ENCODE measurements at regions not wholly inside any gene's neighbourhood (a gene's known extent, or its start where the extent isn't known, plus 50 kb on each side); places are given as distances from the start of the nearest gene placed in this dataset.
"Not testable (repeated sequence)": the region's sequence is repeated elsewhere in the genome, so short reads cannot be mapped to it uniquely, and the experiment has no call there.

DNA sequence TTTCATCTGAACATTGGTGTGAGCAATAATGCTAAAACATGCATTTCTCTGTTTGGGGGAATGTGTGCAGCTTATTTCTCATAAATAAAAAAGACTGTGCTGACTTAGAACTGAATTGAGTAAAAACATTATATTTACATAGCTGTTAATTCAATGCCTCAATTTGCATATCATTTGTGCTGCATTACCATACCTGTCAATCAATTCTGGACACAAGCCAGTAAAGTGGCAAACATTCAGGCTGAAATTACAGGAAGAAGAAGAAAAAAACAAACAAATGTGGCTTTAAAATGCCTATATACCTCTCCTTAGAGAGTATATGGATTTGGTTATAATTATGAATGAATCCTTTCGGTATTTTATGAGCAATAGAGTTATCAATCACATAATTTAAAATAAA is 380.1 kb upstream of the GBE1 start:
- peak in 1 of 2 experiments; percentile 17 for DNase-seq

DNA sequence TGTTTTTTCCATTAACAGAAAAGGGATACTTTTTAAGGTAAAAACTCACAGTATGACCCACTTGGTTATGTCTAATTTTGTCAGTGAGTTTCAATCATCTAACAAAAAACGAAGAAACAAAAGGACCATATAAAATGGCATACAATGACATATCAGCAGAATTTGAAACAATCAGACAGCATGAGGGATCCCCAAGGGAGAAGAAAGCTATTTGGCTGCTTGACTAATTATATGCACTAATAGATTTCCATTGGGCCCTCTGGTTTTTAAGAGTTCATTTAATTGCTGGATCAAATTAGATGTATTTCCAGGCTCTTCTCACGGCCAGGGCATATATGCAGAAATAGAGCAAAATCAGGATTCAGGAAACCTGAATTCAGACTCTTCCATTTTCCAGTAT is 376.4 kb upstream of the GBE1 start:
- DNase-seq, result no peak

- DNase-seq, result no peak
These were observed 375.6 kb upstream of the GBE1 start for GRCh38 chr3:82137050-82137449.

GRCh38 chr3:82133070-82133606 is 371.7 kb upstream of the GBE1 start:
- peak; percentile 10 to 49 for DNase-seq

GRCh38 chr3:82132210-82133069 is 371.0 kb upstream of the GBE1 start:
- no peak for DNase-seq

DNA sequence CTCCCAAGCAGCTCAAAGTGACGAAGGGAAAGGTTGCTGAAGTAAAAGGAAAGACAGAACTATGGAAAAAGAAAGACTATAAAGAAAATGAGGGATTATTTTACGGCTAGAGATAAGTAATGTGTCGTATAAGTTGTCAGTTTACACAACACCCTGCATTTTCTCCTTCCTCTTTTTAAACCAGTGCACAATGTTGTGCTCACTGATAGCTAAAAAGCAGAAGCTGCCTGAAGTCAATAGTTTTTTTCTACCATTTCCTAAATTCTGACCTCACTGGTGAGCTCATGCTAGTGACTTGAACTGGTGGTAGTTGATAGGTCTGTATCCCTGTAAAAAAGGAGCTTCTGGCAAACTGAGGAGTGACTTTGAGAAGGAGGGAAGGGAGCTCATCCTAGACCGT is 368.6 kb upstream of the GBE1 start:
- DNase-seq, result no peak

DNA sequence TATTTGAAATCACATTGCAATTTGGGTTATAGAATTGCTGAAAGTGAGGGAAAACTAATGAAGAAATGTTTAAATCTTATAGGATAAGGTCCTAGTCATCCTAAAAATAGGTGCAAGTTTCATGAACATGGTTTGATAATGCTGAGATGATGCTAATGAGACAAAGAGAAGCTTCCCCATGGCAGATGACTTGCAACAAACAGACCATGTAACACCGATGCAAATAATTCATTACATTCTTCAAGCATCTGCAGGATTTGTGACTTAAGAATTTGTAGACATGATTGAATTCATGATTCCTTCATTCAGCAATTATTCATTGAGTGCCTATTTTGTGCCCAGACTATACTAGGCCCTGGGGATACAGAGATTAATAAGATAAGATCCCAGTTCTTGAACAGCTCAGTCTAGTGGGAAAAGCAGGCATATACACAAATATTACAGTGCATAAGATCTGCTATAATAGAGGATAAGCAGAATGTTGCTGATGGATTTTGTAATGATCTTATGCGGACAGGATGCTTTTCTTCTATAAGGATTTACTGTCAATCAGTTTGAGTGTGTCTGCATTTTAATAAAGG is 367.9 kb upstream of the GBE1 start:
- DNase-seq, result no peak

DNA sequence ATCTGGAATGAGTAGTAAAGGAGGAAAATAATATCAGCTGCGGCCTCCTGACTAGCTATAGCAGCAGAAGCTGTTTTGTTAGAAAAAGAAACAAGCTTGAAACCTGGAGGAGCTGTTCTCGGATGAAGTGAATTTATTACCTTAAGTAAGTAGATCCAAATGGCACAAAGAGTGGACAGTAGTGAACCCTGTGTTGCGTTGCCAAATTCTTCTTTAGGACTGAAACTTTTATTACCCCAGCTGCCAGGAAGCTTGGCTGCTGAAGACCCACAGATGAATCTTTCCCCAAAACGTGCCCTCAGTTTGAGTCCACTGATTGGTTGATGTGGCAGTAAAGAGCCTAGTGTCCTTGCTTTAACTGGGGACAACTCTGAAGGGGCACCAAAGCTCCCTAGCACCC is 366.8 kb upstream of the GBE1 start:
- DNase-seq, result no peak

DNA sequence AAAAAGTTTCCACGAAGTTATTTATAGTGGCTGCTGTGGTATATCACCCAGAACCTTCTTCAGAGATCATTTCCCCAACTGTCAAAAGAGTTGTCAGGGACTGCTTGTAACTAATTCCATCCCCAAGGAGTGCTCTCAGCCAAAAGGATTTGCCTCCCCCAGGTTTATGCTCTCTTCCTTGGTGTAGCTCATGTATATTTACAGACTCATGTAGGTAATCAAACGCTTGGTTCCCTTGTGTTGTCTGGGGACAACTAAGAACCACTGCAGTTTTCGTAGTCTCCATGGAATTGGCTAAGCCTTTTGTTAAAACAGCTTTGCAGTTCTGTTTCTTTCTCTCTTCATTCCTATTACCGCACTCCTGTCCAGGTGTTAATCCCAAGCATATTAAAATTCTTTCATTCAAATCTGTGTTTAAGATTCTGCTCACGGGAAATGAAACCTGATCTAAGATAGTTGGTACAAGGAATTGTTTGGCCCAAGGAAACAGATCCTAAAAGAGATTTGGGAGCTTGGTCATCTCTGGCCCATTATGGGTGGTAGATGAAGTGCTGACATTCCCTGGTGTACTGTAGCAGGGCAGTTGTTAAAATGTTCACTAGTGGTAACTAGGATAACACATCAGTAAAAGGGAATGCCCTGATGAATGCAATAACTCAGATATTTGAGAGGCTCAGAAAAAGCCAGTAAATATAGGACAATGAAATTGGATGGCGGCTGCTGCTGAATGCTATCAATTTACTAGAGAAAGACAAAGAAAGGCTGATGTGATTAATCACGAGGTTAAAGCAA is 361.3 kb upstream of the GBE1 start:
- DNase-seq, result no peak

DNA sequence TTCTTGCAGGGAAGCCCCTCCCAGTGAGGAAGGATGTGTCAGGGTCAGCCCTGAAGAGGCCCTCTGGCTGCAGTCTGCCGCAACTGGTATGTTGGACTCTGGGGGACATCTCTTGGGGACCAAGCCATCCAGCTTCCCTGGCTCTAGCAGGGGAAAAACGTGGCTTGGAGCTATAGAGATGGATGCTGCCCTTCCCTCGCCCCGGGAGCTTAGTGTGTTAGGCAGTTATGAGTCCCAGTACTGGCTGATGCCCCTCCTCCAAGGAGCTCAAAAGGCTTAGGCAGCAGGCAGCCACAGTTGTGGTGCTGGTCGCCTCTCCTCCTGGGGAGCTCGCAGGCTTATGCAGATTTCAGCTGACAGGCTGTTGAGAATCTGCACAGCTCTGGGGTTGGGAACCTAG is 353.1 kb upstream of the GBE1 start:
- no peak for DNase-seq

GRCh38 chr3:82110721-82111120 is 349.3 kb upstream of the GBE1 start:
- DNase-seq, result not testable (repeated sequence)

- no peak for DNase-seq
These were observed 341.8 kb upstream of the GBE1 start for GRCh38 chr3:82103241-82103640.

DNA sequence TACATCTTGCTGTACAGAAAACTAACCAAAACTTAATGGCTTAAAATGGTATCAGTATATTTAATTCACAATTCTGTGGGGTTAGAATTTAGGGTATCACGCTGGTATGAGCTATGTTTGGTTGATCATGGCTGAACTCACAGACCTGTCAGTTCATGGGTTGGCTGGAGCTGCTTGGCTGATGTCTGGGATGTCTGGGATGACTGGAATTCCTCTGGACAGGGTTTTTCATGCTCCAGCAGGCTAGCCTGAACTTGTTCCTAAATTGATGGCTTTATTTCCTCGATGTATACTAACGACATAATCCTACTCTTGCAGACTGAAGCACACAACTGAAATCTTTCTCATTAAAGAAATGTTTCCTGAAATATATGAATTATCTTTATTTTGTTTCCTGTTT is 338.9 kb upstream of the GBE1 start:
- DNase-seq, result no peak

- DNase-seq, result no peak
These were observed 332.2 kb upstream of the GBE1 start for GRCh38 chr3:82093641-82094040.

GRCh38 chr3:82088749-82089148 is 327.3 kb upstream of the GBE1 start:
- DNase-seq, result no peak

DNA sequence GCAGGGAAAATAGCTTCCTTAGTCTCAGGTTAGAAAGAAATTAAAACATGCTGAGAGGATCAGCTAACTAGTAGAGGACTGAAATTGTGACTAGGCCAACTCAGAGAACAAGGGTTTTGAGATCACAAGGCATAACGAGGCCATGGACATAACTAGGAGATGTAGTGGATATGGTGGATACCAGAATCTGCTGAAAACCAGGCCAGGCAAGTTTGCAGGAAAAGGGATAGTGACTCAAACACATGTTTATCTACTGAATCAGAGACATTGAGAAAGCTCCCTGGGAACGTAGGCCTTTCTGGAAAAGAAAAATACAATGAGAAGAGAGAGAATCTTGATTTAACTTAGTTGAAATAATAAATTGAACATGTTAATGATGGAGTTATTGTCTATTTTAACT is 326.5 kb upstream of the GBE1 start:
- DNase-seq, result no peak

- no peak for DNase-seq
These were observed 324.5 kb upstream of the GBE1 start for GRCh38 chr3:82085851-82086475.

DNA sequence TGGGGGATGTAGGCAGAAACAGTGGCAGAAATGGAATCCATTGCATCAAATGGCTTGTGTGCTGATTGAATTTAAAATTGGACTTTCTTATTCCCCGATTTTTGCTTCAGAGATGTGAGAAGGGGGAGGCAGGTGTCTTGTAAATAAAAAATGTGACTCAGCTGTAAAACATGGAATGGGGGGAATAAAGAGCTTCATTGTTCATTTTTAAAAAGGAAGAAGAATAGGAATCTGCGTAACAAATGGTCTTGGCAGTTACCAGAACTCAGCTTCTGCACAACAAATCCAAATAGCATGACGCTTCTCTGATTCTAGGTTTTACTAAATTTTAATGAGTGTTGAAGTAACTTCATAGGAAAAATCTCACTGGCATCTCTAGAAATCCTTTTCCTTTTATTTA is 323.9 kb upstream of the GBE1 start:
- no peak for DNase-seq

- no peak for DNase-seq
These were observed 323.4 kb upstream of the GBE1 start for GRCh38 chr3:82084824-82085223.

DNA sequence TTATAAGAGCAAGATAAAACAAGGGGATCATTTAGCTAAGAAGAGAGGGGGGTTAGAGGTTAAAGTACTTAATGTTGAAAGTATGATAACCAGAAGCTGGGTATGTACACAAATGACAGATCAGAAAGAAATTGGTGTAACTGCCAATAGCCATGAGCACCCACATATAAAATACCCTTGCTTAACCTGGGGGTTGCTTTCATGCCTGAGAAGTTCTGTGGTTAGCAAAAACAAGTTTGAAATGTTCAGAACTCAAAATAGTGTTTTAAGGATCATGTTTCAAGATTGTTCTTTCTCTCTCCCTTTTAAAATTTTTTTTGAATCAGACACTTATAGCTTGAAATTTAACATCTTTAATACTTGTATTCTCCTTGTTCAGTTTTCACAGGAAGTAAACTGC is 321.4 kb upstream of the GBE1 start:
- no peak for DNase-seq

GRCh38 chr3:82081351-82081750 is 319.9 kb upstream of the GBE1 start:
- DNase-seq, result no peak

DNA sequence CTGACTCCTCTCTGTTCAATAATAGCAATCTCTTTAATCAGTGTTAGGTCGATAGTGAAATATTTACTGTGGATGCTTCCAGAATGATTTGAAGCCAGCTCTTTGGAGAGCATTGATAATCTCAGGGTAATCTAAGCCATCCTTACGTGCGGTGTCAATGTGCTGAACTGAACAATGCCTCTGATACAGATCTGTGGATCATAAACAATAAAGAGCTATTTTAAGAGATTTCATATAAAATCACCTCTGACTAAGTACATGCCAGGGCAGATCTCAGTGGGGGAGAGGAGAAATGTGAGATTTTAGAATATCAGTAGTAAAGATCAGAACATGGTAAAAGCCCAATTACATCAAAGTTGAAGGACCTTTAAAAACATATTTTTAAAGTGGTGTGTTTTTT is 319.3 kb upstream of the GBE1 start:
- no peak for DNase-seq

DNA sequence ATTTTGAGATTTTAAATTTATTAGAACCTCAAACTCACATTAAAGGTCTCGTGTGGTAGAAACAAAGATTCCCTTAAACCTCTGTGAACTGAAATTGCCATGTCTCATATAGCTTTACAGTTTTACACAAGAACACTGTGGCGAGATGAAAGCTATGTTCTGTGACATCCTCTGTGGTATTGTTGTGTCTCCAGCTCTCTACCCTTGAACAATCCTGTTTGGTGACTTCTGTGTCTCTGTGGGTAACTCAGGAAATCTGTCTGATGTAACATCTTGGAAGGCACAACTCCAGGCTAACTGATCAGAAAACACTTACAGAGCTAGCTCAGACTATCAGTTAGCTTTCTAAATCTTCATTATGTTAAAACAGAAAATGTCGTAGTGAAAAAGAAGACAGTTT is 318.8 kb upstream of the GBE1 start:
- no peak for DNase-seq

Data from NCI-H526 (cell line).